ENCODE measurements at regions not wholly inside any gene's neighbourhood (a gene's known extent, or its start where the extent isn't known, plus 50 kb on each side); places are given as distances from the start of the nearest gene placed in this dataset.

DNA sequence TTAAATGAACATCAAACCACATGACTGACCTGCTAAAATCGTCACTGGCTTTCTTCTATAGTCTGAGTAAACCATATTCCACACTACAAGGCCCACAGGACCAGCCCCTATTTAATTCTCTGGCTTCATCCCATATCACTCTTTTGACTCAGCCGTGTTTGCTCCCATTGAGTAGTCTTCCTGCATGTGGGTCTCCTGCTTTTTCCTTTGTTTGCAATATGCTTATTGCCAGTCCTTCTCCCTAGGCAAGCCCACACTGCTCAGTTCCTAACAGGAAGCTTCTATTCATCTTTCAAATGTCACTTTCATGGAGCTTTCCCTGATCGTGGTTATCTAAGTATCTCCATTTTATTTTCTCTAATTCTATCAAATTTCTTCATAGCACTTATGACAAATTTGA is 329.6 kb downstream of the RAPGEF2 start:
- H3K36me3 Mint-ChIP-seq (ENCODE audit: insufficient read depth): no peaks in the 10 kb centered on the region
- H3K9me3 Mint-ChIP-seq (ENCODE audit: low read depth): no peaks in the 10 kb centered on the region
- TF ChIP-seq, protein P1, sequence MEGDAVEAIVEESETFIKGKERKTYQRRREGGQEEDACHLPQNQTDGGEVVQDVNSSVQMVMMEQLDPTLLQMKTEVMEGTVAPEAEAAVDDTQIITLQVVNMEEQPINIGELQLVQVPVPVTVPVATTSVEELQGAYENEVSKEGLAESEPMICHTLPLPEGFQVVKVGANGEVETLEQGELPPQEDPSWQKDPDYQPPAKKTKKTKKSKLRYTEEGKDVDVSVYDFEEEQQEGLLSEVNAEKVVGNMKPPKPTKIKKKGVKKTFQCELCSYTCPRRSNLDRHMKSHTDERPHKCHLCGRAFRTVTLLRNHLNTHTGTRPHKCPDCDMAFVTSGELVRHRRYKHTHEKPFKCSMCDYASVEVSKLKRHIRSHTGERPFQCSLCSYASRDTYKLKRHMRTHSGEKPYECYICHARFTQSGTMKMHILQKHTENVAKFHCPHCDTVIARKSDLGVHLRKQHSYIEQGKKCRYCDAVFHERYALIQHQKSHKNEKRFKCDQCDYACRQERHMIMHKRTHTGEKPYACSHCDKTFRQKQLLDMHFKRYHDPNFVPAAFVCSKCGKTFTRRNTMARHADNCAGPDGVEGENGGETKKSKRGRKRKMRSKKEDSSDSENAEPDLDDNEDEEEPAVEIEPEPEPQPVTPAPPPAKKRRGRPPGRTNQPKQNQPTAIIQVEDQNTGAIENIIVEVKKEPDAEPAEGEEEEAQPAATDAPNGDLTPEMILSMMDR (IDR thresholded peaks at IDR 0.05; ENCODE audit: unreplicated experiment): no peak
- no peak overlapping the region for H3K4me3 Mint-ChIP-seq (ENCODE audit: low read depth)
- no peaks in the 10 kb centered on the region for H3K27me3 Mint-ChIP-seq
- DNase-seq (ENCODE audit: low spot score, unreplicated experiment): no peak
- H3K27ac Mint-ChIP-seq: no peak overlapping the region
- peaks cover 3% of the 10 kb centered on the region for H3K4me1 Mint-ChIP-seq (ENCODE audit: low read depth)

GRCh38 chr4:159433337-159433736 is 330.5 kb downstream of the RAPGEF2 start:
- DNase-seq (ENCODE audit: low spot score, unreplicated experiment): no peak

GRCh38 chr4:159434114-159434870 is 331.4 kb downstream of the RAPGEF2 start:
- no peaks in the 10 kb centered on the region for H3K36me3 Mint-ChIP-seq (ENCODE audit: insufficient read depth)
- no peaks in the 10 kb centered on the region for H3K27me3 Mint-ChIP-seq
- no peaks in the 10 kb centered on the region for H3K9me3 Mint-ChIP-seq (ENCODE audit: low read depth)
- TF ChIP-seq, protein P1 (IDR thresholded peaks at IDR 0.05; ENCODE audit: unreplicated experiment): no peak
- no peak overlapping the region for H3K4me3 Mint-ChIP-seq (ENCODE audit: low read depth)
- H3K27ac Mint-ChIP-seq: peak overlapping the region; percentile 0
- peaks cover under 1% of the 10 kb centered on the region for H3K4me1 Mint-ChIP-seq (ENCODE audit: low read depth)
- no peak for DNase-seq (ENCODE audit: low spot score, unreplicated experiment)

More at GRCh38 chr4:159433337-159433736, 330.5 kb downstream of the RAPGEF2 start:
- peaks cover 3% of the 10 kb centered on the region for H3K4me1 Mint-ChIP-seq (ENCODE audit: low read depth)
- no peak overlapping the region for H3K27ac Mint-ChIP-seq
- no peaks in the 10 kb centered on the region for H3K27me3 Mint-ChIP-seq
- H3K9me3 Mint-ChIP-seq (ENCODE audit: low read depth): no peaks in the 10 kb centered on the region
- TF ChIP-seq, protein P1 (IDR thresholded peaks at IDR 0.05; ENCODE audit: unreplicated experiment): no peak
- no peak overlapping the region for H3K4me3 Mint-ChIP-seq (ENCODE audit: low read depth)
- H3K36me3 Mint-ChIP-seq (ENCODE audit: insufficient read depth): no peaks in the 10 kb centered on the region

DNA sequence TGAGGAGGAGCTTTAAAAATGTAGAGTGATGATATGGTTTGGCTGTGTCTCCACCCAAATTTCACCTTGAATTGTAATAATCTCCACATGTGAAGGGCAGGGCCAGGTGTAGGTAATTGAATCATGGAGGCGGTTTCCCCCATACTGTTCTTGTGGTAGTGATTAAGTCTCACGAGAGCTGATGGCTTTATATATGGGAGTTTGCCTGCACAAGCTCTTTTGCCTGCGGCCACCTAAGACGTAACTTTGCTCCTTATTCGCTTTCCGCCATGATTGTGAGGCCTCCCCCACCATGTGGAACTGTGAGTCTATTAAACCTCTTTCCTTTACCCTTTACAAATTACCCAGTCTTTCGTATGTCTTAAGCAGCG is 332.0 kb downstream of the RAPGEF2 start:
- TF ChIP-seq, protein P1 (IDR thresholded peaks at IDR 0.05; ENCODE audit: unreplicated experiment): no peak
- no peaks in the 10 kb centered on the region for H3K27me3 Mint-ChIP-seq
- peak overlapping the region; percentile 0 for H3K27ac Mint-ChIP-seq
- H3K4me1 Mint-ChIP-seq (ENCODE audit: low read depth): no peaks in the 10 kb centered on the region
- DNase-seq (ENCODE audit: low spot score, unreplicated experiment): no peak
- no peaks in the 10 kb centered on the region for H3K9me3 Mint-ChIP-seq (ENCODE audit: low read depth)
- H3K4me3 Mint-ChIP-seq (ENCODE audit: low read depth): no peak overlapping the region
- no peaks in the 10 kb centered on the region for H3K36me3 Mint-ChIP-seq (ENCODE audit: insufficient read depth)

- TF ChIP-seq, protein P1 (IDR thresholded peaks at IDR 0.05; ENCODE audit: unreplicated experiment): no peak
- Mint-ChIP-seq H3K4me1 (ENCODE audit: low read depth) (no peaks in the 10 kb centered on the region), H3K27ac (no peak overlapping the region), H3K4me3 (ENCODE audit: low read depth) (no peak overlapping the region), H3K9me3 (ENCODE audit: low read depth) (no peaks in the 10 kb centered on the region), H3K36me3 (ENCODE audit: insufficient read depth) (no peaks in the 10 kb centered on the region), H3K27me3 (no peaks in the 10 kb centered on the region)
- no peak for DNase-seq (ENCODE audit: low spot score, unreplicated experiment)
Measured at GRCh38 chr4:159435561-159436023, 332.7 kb downstream of the RAPGEF2 start.

All from progenitor cell of endocrine pancreas (in vitro differentiated cells).